D721Med (cell line): ENCODE measurements at regions not wholly inside any gene's neighbourhood (a gene's known extent, or its start where the extent isn't known, plus 50 kb on each side); places are given as distances from the start of the nearest gene placed in this dataset.

Experiments
- DNase-seq: peaks from one replicate; pipeline ENCODE4 v3.0.0; 2011; ENCODE audit warnings: low spot score; ENCODE audit not compliant: insufficient read length
- FAIRE-seq: peaks from 2 replicates; lab custom pipeline; 2011; peaks lifted over from hg19 to GRCh38; lab: Jason Lieb, UNC
- CTCF ChIP-seq: IDR thresholded peaks from 2 replicates; pipeline ENCODE4 v1.5.1; 2012; ENCODE audit warnings: mild to moderate bottlenecking, control low read depth; ENCODE audit not compliant: insufficient read depth; ENCODE audit errors: missing control alignments

- FAIRE-seq (no peak), DNase-seq (no peak)
- TF ChIP-seq CTCF: no peak
Measured at GRCh38 chr9:88071331-88071730, 66.9 kb downstream of the SPATA31C2 start.

- DNase-seq (no peak), FAIRE-seq (no peak)
- no peak for TF ChIP-seq CTCF
Measured at GRCh38 chr9:88065619-88066018, 72.7 kb downstream of the SPATA31C2 start.

GRCh38 chr9:88064554-88064953 is 73.7 kb downstream of the SPATA31C2 start:
- FAIRE-seq (no peak), DNase-seq (no peak)
- TF ChIP-seq CTCF: no peak

GRCh38 chr9:88060746-88061145 is 77.5 kb downstream of the SPATA31C2 start:
- TF ChIP-seq CTCF: no peak
- DNase-seq (no peak), FAIRE-seq (no peak)

- no peak for FAIRE-seq
- no peak for TF ChIP-seq CTCF
- no peak for DNase-seq
Measured at GRCh38 chr9:88059469-88059868, 78.8 kb downstream of the SPATA31C2 start.

- DNase-seq (no peak), FAIRE-seq (no peak)
- TF ChIP-seq CTCF: no peak
Measured at GRCh38 chr9:88056876-88057275, 81.4 kb downstream of the SPATA31C2 start.

- DNase-seq: no peak
- TF ChIP-seq CTCF: no peak
- FAIRE-seq: no peak
Measured at GRCh38 chr9:88053856-88054501, 79.6 kb upstream of the CDK20 start.
